NT2/D1 (cell line): ENCODE measurements at regions not wholly inside any gene's neighbourhood (a gene's known extent, or its start where the extent isn't known, plus 50 kb on each side); places are given as distances from the start of the nearest gene placed in this dataset.

Experiments
- SUZ12 ChIP-seq: IDR thresholded peaks from 2 replicates; pipeline ENCODE4 v1.6.1; 2011; ENCODE audit not compliant: insufficient read length, insufficient read depth; ENCODE audit errors: extremely low read depth
- YY1 ChIP-seq: IDR thresholded peaks from 2 replicates; pipeline ENCODE4 v1.6.1; 2011; ENCODE audit not compliant: insufficient read length, insufficient read depth
- ZNF274 ChIP-seq: IDR thresholded peaks from 2 replicates; pipeline ENCODE4 v1.6.1; 2011; ENCODE audit warnings: mild to moderate bottlenecking, low read depth, low read length

DNA sequence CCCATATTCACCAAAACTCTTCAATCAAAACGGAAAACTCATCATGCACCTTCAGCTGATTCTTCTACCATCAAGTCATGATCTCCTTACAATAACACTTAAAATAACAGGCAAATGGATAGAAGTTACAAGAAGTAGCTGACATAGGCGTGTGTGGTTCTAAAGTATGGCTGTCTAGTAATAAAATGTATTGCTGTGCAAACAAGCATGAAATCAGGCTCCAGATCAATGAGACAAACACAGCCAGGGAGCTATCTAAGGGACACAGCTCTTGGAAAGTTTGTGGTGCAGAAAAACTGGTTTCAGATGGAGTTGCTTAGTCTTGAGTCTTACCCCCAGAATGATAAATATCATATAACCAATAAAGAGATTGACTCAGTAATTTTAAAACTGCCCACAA is 434.8 kb upstream of the NOX3 start:
- TF ChIP-seq YY1, result no peak
- TF ChIP-seq ZNF274, result no peak
- TF ChIP-seq SUZ12, result no peak
